ENCODE measurements at regions not wholly inside any gene's neighbourhood (a gene's known extent, or its start where the extent isn't known, plus 50 kb on each side); places are given as distances from the start of the nearest gene placed in this dataset.

DNA sequence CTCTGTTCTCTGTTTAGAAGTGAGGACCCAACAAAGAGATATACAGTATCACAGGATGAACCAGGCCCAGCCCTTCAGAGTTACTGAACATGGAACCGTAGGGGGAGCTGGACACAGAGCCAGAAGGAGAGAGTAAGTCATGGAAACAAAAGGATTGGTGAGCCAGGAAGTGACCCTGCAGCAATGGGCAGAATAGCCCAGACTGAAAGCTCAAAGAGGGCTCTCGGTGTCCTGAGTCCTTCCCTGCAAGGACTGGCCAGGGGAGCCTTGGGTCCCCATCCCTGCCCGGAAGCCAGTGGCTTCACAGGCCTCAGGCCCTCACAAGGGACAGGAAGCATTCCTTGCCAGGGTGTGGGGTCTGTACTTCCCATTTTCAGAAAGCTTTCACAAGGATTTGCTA is 150.6 kb downstream of the SPATA19 start:
- no peaks in the 10 kb centered on the region for H3K36me3 Mint-ChIP-seq (ENCODE audit: low read depth)
- H3K27me3 Mint-ChIP-seq, result no peaks in the 10 kb centered on the region
- H3K27ac Mint-ChIP-seq, result no peak overlapping the region
- H3K9me3 Mint-ChIP-seq, result no peaks in the 10 kb centered on the region
- H3K4me3 Mint-ChIP-seq, result no peak overlapping the region
- ATAC-seq, result no peak
- DNase-seq, result no peak
- H3K4me1 Mint-ChIP-seq, result no peaks in the 10 kb centered on the region

DNA sequence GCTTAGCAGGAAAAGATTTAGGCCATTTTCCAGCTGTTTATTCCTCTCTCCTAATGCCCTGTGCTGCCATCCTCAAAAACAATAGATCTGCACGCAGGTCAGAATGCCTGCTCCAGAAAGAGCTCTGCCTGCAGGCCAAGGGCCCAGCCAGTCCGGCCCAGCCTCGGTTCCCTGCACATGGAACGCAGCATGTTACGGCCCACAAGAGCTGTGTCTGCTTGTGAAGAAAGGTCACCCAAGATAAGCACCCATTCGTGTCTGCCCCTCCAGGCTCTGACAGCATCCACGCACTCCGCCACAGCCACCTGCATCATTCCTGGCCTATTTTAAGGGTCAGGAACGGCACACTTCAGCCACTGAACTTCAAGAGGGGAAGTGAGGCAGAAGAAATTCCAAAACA is 152.2 kb downstream of the SPATA19 start:
- ATAC-seq (no peak), DNase-seq (no peak)
- Mint-ChIP-seq H3K4me1 (no peaks in the 10 kb centered on the region), H3K27me3 (peaks cover 2% of the 10 kb centered on the region), H3K4me3 (no peak overlapping the region), H3K27ac (no peak overlapping the region), H3K9me3 (no peaks in the 10 kb centered on the region), H3K36me3 (ENCODE audit: low read depth) (no peaks in the 10 kb centered on the region)

DNA sequence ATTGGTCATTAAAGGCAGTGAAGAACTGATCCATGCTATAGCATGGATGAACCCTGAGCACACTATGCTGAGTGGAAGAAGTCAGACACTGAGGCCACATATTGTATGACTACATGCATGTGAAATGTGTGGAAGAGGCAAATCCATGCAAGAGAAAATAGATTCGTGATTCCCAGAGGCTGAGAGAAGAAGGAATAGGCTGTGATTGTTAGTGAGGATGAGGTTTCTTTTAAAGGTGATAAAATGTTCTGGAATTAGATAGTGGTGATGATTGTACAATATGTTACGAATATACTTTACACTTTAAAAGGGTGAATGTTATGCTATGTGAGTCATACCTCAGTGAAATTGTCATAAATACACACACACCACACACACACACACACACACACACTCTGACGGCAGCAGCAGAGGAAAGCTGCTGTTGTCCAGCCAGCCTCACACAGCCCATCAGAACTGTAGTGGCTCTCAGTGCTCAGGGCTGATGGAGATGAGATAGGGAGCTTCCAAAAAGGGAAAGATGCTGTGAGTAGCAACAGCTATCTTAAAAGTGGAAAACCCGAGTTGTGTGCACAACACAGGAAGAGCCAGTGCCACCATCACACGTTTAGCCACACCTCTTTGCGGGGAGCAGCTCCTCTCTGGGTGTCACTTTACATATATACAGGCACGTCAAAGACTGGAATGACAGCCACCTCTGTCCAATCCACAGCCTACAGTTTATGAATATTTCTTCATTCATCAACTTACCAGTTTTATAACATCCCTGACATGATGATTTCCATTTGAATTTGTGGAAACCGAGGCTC is 153.0 kb downstream of the SPATA19 start:
- Mint-ChIP-seq H3K4me3 (no peak overlapping the region), H3K36me3 (ENCODE audit: low read depth) (no peaks in the 10 kb centered on the region), H3K27me3 (peaks cover 2% of the 10 kb centered on the region), H3K9me3 (no peaks in the 10 kb centered on the region), H3K27ac (no peak overlapping the region), H3K4me1 (no peaks in the 10 kb centered on the region)
- ATAC-seq (no peak), DNase-seq (no peak)

DNA sequence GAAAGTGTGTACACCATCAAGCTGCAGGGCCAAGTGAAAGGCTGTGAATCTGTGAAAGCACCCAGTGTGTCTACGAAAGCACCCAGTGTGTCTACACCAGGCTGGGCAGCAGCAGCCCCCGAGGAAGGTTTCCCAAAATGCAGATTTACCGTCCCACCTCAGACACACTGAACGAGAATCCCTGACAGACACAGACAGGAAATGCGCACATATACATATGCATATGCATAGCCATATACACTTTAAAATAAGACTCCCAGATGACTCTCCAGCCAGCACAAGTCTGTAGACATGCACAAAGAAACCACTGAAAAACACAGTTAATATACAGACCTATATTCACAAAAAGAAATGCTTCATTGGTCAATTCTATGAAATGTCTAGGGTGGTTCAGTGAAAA is 155.5 kb upstream of the OPCML start:
- ATAC-seq (no peak), DNase-seq (no peak)
- Mint-ChIP-seq H3K4me1 (no peaks in the 10 kb centered on the region), H3K9me3 (no peaks in the 10 kb centered on the region), H3K4me3 (no peak overlapping the region), H3K27ac (no peak overlapping the region), H3K27me3 (peaks cover 2% of the 10 kb centered on the region), H3K36me3 (ENCODE audit: low read depth) (no peaks in the 10 kb centered on the region)

DNA sequence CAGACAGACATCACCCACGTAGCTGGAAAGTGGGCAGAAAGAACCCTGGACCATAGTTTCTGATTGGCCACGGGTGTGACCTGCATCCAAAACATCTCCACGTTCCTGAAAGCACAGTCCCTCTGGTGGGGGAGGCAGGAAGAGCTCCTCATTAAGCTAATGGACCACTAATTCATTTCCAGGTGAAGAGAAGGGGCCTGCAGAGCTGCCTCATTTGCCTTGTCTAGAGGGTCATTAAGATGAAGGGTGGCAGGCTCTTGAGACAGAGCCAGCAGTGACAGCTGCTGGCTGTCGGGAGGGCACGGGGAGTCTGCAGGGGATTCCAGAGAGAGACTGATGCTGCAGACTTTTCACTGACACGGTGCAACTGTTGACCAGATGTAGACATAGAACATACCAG is 149.6 kb upstream of the OPCML start:
- DNase-seq (no peak), ATAC-seq (no peak)
- Mint-ChIP-seq H3K27ac (no peak overlapping the region), H3K9me3 (no peaks in the 10 kb centered on the region), H3K36me3 (ENCODE audit: low read depth) (no peaks in the 10 kb centered on the region), H3K27me3 (peaks cover 3% of the 10 kb centered on the region), H3K4me3 (no peak overlapping the region), H3K4me1 (no peaks in the 10 kb centered on the region)

DNA sequence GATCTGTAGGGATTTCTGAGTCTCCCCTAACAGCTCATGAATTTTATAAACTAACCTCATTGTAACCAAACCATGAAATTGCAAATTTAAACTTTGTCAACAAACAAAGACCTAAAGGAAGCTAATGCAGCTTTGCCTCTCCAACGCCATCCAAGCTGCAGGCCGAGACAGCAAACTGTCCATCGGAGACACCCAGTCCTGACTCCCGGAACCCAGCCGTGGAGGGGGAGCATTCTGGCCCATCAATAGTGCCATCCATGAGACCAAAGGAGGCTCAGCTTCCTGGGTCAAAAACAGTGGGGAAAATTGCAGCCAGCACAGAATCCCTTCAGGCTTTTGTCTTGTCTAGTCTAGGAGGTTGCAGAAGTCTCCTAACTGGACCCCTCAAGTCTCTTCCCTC is 147.6 kb upstream of the OPCML start:
- ATAC-seq, result no peak
- H3K27me3 Mint-ChIP-seq, result peaks cover 3% of the 10 kb centered on the region
- H3K4me1 Mint-ChIP-seq, result no peaks in the 10 kb centered on the region
- no peak overlapping the region for H3K4me3 Mint-ChIP-seq
- no peaks in the 10 kb centered on the region for H3K36me3 Mint-ChIP-seq (ENCODE audit: low read depth)
- H3K9me3 Mint-ChIP-seq, result peaks cover 1% of the 10 kb centered on the region
- no peak overlapping the region for H3K27ac Mint-ChIP-seq
- no peak for DNase-seq

DNA sequence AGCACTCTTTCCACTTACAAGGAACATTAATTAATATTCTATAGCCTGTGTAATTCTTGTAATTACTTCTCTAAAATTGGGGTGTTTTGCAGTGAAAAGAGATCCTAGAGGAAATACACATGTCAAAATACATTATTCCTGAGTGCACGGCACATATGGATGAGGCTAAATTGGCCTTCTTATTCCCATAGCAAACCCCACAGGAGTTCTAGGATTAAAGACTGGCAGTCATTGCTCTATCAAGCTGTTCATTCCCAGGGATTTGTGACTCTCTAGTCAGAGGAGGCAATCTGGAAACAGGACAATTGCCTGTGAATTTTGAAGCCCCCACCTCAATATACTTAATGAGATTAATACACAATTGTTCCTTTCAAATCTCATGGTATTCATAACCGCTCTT is 145.9 kb upstream of the OPCML start:
- Mint-ChIP-seq H3K9me3 (peaks cover 6% of the 10 kb centered on the region), H3K36me3 (ENCODE audit: low read depth) (no peaks in the 10 kb centered on the region), H3K27me3 (peaks cover 3% of the 10 kb centered on the region), H3K27ac (no peak overlapping the region), H3K4me3 (no peak overlapping the region), H3K4me1 (no peaks in the 10 kb centered on the region)
- ATAC-seq (no peak), DNase-seq (no peak)

DNA sequence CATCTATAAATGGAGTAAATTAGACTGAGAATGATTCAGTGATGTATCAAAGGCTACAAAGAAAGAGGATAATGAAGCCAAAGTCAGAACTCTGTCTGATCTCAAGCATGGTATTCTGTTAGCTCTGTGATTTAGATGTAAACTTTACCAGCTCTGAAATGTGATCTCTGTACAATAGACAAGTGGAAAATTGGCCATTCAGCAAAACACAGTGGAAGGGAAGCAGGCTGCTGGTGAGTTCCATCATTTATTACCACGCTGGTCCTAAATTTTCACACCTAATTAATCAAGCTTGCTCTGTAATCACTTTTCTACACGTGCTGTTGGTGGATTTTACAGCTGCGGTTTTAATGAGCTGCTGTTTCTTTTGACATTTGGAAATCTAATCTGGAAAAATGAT is 145.1 kb upstream of the OPCML start:
- no peak for ATAC-seq
- H3K9me3 Mint-ChIP-seq, result peaks cover 6% of the 10 kb centered on the region
- no peak for DNase-seq
- no peaks in the 10 kb centered on the region for H3K4me1 Mint-ChIP-seq
- no peak overlapping the region for H3K4me3 Mint-ChIP-seq
- peaks cover 3% of the 10 kb centered on the region for H3K27me3 Mint-ChIP-seq
- H3K36me3 Mint-ChIP-seq (ENCODE audit: low read depth), result no peaks in the 10 kb centered on the region
- H3K27ac Mint-ChIP-seq, result no peak overlapping the region

DNA sequence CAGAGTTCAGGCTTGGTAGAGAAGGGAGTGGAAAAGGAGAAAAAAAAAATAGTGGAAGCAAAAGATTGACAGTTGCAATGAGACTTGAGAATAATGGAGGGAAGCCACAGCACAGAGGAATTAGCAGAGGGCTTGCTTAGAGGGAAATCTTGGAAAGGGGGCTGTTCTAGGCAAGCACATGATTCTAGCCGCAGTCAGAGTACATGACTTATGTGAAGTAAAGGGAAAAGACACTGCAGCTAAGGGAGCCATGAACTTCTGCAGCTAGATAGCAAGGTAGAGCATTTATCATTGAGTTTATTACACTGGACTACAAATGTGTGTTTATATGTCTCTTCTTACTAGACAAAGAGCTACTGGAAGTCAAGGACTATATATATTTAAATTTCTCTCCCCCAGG is 144.0 kb upstream of the OPCML start:
- H3K27me3 Mint-ChIP-seq, result peaks cover 3% of the 10 kb centered on the region
- H3K4me1 Mint-ChIP-seq, result no peaks in the 10 kb centered on the region
- no peaks in the 10 kb centered on the region for H3K36me3 Mint-ChIP-seq (ENCODE audit: low read depth)
- no peak overlapping the region for H3K4me3 Mint-ChIP-seq
- no peak overlapping the region for H3K27ac Mint-ChIP-seq
- DNase-seq (no peak), ATAC-seq (no peak)
- H3K9me3 Mint-ChIP-seq, result peaks cover 6% of the 10 kb centered on the region

DNA sequence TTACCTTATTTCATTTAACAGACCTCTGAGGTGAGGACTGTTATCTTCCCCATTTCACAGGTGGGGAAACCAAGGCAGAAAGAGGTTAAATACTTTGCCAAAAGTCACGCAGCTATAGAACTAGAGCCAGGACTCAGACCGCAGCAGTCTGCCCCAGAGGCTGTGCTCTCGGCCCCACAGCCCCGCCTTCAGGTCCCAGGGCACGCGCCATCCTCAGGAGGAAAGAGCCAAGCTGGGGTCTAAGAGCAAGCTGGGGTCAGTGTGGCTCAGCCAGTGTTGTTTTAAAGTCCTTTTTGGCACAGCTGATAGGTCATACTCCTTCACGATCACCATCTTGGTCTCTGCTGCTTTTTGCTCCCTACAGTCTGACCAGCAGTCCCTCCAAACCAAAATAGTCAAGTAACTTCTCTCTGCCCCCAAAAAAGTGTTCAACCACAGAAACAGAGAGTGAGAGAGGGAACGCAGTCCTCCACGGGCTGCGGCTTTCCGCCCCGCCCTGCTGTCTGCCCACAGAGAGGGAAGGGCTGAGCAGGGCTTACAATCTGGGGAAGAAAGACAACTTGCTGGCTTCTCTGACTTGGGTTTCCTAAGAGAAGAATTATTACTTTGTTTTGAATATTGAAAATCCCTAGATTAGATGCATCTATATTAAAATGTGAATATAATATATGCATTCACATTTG is 137.2 kb upstream of the OPCML start:
- peaks cover 5% of the 10 kb centered on the region for H3K9me3 Mint-ChIP-seq
- no peak overlapping the region for H3K27ac Mint-ChIP-seq
- DNase-seq (no peak), ATAC-seq (no peak)
- no peaks in the 10 kb centered on the region for H3K4me1 Mint-ChIP-seq
- H3K36me3 Mint-ChIP-seq (ENCODE audit: low read depth), result no peaks in the 10 kb centered on the region
- H3K4me3 Mint-ChIP-seq, result no peak overlapping the region
- no peaks in the 10 kb centered on the region for H3K27me3 Mint-ChIP-seq

DNA sequence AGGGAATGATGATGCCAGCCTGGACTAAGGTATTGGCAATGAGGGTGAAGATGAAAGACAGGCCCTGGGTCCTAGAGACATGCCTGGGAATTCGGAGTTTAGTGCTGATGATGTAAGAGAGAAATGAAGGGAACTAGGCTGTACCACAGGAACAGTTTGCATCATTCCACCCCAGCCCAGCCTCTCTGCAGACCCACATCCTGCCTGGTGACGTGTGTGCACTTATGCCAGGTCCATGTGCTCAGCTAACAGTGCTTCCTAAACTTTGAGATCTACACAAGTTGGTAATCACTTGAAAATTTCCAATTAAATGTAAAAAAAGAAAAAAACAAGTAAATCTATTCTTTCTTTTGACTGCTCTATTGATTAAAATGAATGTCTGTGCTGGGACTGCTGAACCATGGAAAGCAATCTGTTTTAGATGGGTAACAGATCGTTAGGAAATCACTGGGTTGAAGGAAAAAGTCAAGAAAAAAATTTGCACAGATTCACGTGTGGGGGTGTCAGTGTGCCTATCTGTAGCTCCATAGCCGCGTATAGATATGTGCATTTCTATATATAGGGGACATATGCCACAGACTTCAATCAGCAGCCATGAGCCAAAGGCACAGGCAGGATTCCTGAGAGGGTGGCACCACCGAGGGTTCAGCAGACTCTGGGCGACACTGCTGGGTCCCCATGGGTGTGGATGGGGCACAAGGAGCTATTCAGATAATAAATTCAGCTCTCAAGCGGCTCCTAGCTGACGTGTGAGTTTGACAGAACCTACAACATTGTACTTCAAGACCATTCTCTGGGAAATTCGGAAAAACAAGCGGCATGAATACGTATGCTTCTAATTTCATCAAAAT is 131.1 kb upstream of the OPCML start:
- Mint-ChIP-seq H3K4me1 (no peaks in the 10 kb centered on the region), H3K36me3 (ENCODE audit: low read depth) (no peaks in the 10 kb centered on the region), H3K27me3 (peaks cover 4% of the 10 kb centered on the region), H3K27ac (no peak overlapping the region), H3K4me3 (no peak overlapping the region), H3K9me3 (peaks cover 5% of the 10 kb centered on the region)
- ATAC-seq (no peak), DNase-seq (no peak)

DNA sequence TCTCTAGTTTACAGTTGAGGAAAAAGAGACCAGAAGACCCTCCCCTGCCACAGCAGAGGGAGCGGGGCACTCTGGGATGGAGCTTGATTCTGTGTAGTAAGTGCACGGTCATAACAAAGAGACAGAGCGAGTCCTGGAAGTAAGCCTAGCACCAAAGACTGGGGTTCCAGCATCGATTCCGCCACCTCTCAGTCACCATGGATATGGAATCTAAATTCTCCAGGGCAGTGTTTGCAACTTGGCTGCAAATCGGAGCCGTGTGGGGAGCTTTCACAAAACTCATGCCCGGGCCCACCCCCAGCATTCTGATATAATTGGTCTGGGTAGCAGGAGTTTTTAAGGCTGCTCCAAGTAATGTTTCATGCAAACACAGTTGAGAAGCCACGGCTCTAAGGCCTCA is 129.5 kb upstream of the OPCML start:
- no peaks in the 10 kb centered on the region for H3K4me1 Mint-ChIP-seq
- no peaks in the 10 kb centered on the region for H3K36me3 Mint-ChIP-seq (ENCODE audit: low read depth)
- DNase-seq, result no peak
- peaks cover 10% of the 10 kb centered on the region for H3K9me3 Mint-ChIP-seq
- no peak overlapping the region for H3K27ac Mint-ChIP-seq
- peaks cover 4% of the 10 kb centered on the region for H3K27me3 Mint-ChIP-seq
- ATAC-seq, result no peak
- H3K4me3 Mint-ChIP-seq, result no peak overlapping the region

DNA sequence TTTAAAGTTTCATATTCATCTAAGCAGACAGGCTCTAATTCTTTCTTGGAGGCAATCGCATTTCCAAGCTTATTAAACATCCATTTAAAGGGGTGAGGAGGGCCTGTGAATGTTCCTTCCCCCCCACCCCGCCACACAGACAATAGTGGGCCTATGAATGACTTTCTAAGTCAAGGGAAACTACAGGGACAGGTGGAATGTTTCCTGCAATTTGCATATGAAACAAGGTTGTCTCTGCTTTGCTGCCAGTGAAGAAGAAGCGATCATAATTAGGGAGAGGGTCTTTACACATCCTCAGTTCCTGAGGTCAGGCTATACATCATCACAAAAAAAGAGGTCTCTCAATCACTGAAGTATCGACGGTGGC is 127.9 kb upstream of the OPCML start:
- ATAC-seq (no peak), DNase-seq (no peak)
- Mint-ChIP-seq H3K4me1 (no peaks in the 10 kb centered on the region), H3K4me3 (no peak overlapping the region), H3K27ac (no peak overlapping the region), H3K36me3 (ENCODE audit: low read depth) (no peaks in the 10 kb centered on the region), H3K27me3 (peaks cover 4% of the 10 kb centered on the region), H3K9me3 (peaks cover 13% of the 10 kb centered on the region)

DNA sequence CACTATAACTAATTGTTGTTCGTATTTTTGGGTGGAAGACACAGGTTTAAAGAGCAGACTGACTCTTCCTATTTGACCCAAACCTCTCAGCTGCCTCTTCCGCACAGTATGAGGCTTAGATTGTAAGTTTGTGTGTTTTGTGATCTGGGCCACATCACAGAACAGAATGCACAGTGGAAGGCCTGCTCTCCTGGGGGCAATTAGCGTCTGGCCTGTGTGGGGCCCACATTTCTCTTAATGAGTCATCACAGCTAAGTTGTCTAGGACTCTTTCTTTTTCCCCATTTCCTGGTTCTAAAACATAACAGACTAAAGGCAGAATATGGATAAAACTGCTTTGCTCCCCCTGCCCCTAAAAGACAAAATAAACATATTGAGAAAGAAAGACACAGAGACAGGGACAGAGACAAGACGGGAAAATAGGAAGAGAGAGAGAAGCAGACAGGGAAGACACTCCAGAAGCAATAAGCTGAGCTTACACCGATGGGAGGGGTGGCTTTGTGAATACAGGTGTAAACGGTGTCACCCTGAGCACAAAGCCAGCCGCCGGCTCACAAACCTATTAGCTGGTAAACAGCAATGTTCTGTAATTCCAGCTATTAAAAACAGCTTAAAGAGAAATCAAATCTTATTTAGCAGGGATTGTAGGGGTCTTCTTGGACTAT is 127.4 kb upstream of the OPCML start:
- ATAC-seq, result no peak
- Mint-ChIP-seq H3K9me3 (peaks cover 13% of the 10 kb centered on the region), H3K4me3 (no peak overlapping the region), H3K27ac (no peak overlapping the region), H3K27me3 (peaks cover 4% of the 10 kb centered on the region), H3K36me3 (ENCODE audit: low read depth) (no peaks in the 10 kb centered on the region), H3K4me1 (no peaks in the 10 kb centered on the region)
- no peak for DNase-seq

Data from activated naive CD8-positive, alpha-beta T cell treated with anti-CD3 and anti-CD28 coated beads, Interleukin-2, amount 50 U/mL, for 24 hours (primary cell).